H54 (cell line): ENCODE measurements at regions not wholly inside any gene's neighbourhood (a gene's known extent, or its start where the extent isn't known, plus 50 kb on each side); places are given as distances from the start of the nearest gene placed in this dataset.
"Not testable (repeated sequence)": the region's sequence is repeated elsewhere in the genome, so short reads cannot be mapped to it uniquely, and the experiment has no call there.

Experiments used
- DNase-seq: peaks from one replicate; pipeline ENCODE4 v3.0.0; 2011; ENCODE audit warnings: low spot score, mixed read lengths; ENCODE audit not compliant: insufficient read length
- FAIRE-seq: peaks from 3 replicates; lab custom pipeline; 2011; peaks lifted over from hg19 to GRCh38; lab: Jason Lieb, UNC
- POLR2A ChIP-seq: IDR thresholded peaks from 2 replicates; pipeline ENCODE4 v1.6.1; 2011; ENCODE audit warnings: low read depth, mild to moderate bottlenecking, low read length

- DNase-seq (no peak), FAIRE-seq (no peak)
- no peak for TF ChIP-seq POLR2A
Observed at GRCh38 chr10:107544706-107545520, 380.4 kb upstream of the SORCS1 start.

- no peak for FAIRE-seq
- DNase-seq = no peak
- no peak for TF ChIP-seq POLR2A
Observed at GRCh38 chr10:107542607-107543006, 378.1 kb upstream of the SORCS1 start.

DNA sequence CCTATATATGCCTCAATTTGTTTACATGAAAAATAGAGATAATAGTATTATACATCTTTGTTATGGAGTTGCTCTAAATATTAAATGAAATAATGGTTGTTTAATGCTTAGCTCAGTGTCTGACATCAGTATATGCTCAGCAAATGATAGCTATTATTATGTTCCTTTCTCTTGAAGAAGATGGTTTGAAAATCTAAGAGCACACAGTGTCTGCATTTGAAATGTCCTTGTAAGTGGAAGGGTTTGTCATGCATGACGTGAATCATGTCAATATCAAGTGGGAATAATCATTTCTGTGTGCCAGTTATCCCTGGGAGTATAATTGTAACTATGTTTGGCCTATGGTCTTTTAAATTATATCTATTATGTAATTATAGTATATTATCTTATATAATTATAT lies 377.5 kb upstream of the SORCS1 start:
- TF ChIP-seq POLR2A = no peak
- no peak for FAIRE-seq
- no peak for DNase-seq

GRCh38 chr10:107540981-107541380 lies 376.5 kb upstream of the SORCS1 start:
- no peak for FAIRE-seq
- TF ChIP-seq POLR2A = no peak
- no peak for DNase-seq

DNA sequence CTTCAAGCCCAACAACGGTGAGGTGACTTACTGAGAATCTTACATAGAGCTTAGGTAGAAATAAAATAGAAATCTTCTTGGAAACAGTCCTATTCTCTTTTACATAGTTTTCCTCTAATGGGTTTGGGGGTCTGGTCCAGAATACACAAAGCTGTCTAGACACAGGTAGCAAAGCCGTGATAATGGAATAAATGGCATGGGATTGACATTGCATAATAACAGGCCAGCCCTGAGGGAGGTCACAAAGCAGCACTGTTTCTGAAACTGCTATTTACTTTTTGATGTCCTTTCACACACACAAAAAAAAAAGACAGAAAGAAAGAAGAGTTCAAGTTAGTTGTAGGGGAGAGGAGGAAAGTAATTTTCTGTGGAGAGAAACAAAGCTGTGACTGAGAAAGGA lies 364.8 kb upstream of the SORCS1 start:
- no peak for TF ChIP-seq POLR2A
- DNase-seq (no peak), FAIRE-seq (no peak)

DNA sequence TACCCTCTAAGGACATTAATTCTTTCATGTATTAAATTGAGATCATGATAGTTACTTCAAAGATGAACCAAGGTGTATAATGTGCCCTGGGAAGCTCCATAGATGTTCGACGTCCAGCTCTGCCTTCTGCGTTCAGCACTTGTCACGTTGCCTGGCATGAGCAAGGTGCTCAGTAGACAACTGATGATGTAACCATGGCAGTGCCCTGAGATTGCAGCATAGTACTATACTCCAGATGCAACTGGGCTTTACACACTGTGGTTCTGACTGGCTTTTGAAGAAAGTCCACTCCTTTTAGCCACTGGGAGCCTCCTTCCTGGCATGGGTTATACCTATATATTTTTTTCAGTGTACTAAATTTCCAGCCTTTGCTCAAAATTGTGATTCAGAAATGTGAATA lies 355.8 kb upstream of the SORCS1 start:
- no peak for FAIRE-seq
- DNase-seq = no peak
- TF ChIP-seq POLR2A = no peak

DNA sequence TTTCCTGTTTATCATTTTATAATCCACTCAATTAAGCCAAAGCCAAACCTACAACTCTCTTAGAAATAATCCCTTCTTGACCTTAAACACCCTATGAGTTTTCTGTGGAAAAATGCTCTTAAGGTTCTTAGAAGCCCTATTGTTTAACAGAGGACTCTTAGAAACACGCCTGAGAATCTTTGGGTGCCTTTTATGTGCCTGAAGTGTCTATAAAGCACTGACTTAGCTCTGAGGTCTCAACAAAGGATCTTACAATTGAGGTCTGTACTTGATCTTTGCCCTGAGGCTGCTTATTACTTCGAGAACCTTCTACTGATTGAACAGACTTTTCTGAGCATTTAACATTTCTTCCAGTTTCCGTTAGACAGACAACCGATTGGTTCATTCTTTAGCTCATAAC lies 353.3 kb upstream of the SORCS1 start:
- TF ChIP-seq POLR2A = no peak

GRCh38 chr10:107516349-107516748 lies 351.8 kb upstream of the SORCS1 start:
- no peak for DNase-seq
- TF ChIP-seq POLR2A = no peak
- no peak for FAIRE-seq

More for the DNA sequence above, 353.3 kb upstream of the SORCS1 start:
- DNase-seq (no peak), FAIRE-seq (no peak)

- not testable (repeated sequence) for FAIRE-seq, DNase-seq
Observed at GRCh38 chr10:107504011-107504410, 339.5 kb upstream of the SORCS1 start.

DNA sequence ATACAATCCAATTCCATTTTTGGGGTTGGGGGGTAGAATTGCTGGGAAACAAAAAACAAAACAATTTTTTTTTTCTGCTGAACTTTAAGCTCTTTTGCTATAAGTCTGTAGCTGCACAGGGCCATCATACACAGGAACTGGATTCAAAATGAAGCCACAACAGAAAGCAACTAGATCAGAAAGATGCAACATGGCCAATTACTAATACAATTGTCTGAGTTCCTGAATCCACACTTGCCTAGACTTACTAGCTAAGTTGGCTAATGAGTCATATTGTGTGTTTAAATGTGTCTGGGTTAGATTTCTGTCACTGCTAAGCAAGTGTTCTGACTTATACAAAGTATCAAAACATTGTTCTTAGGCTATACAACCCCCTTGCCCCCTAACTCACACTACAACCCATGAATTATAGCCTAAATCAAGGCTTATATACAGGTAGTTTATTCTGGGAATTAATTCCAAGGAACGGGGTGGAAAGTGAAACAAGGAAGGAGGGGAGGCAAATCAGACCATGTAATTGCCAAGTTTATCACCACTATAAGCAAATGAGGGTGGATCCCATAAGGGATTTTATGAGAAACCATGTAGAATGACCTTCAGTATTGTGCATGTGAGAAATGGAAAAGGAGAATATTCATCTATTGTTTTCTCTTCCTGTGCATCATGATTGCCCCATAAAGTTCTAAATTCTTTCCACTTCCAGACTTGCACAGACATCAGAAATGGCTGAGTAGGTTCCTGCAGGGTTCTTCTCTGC lies 337.9 kb upstream of the SORCS1 start:
- TF ChIP-seq POLR2A = no peak
- FAIRE-seq (no peak), DNase-seq (no peak)

DNA sequence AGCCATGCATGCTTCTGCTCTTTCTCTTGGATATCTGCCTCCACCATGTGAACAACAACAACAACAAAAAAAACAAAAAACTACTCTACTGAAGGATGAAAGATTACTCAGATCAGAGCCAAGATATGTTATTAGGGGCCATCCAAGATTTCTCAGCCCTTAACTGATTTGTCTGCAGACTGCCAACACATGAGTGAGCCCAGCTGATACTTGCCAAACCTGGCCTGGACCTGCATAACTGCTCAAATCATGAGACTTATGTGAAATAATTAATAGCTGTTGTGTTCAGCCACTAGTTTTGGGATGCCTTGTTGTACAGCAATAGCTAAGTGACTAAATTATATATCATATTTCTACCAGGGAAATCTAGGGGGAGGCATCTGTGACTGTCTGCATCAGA lies 334.5 kb upstream of the SORCS1 start:
- TF ChIP-seq POLR2A = no peak
- no peak for FAIRE-seq
- DNase-seq = no peak

DNA sequence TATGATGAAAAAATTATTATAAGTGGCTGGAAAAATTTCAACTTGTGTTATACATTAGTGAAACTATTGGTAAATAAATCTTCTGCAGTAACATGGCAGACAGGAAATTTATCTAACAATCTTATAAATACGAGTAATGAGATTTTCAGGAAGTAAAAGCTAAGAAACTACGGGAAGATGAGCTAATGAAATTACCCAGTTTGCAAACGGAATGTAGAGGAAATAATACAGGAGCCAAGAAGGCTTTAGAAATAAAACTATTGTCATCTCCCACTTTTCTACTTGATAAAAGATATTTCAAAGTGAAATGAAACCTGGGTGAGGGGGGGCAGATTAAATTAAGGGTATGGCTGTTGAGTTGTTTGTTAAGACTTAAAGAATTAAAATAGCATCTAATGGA lies 332.5 kb upstream of the SORCS1 start:
- FAIRE-seq (no peak), DNase-seq (no peak)
- TF ChIP-seq POLR2A = no peak

DNA sequence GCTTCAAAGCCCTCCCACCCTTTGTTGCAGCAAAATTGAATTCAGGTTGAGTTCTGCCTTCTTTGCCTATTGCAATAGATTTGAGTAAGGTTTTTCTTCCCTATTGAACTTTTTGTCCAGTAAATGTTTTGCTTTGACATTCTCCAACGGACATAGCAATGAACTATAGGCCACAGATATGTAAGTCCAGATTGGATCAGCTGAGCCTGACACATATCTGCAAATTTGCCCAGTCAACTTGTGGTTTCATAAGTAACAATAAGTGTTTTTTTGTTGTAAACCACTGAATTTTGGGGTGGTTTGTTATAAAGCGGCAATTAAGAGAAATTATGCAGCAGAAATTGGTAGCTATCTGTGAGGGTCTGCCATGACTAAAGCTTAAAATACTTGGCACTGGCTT lies 332.1 kb upstream of the SORCS1 start:
- no peak for TF ChIP-seq POLR2A
- DNase-seq = no peak
- no peak for FAIRE-seq

DNA sequence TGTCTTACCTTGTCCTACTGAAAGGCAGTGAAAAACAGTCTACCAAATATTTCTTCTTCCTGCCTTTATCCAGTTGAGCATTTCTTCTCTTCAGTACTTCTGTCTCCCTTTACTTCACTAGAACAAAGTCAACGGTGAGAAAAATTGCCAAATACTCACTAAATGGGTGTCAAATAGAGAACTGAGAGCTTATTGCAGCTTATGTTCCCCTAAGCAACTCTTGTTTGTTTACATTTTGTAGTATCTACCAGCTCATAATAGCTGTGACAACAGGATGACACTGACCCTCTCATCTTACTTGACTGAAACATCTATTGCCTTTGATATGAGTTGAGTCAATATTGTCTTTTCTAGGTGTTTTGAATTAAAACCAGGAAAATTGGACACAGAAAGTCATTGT lies 327.9 kb upstream of the SORCS1 start:
- DNase-seq (no peak), FAIRE-seq (no peak)
- no peak for TF ChIP-seq POLR2A

DNA sequence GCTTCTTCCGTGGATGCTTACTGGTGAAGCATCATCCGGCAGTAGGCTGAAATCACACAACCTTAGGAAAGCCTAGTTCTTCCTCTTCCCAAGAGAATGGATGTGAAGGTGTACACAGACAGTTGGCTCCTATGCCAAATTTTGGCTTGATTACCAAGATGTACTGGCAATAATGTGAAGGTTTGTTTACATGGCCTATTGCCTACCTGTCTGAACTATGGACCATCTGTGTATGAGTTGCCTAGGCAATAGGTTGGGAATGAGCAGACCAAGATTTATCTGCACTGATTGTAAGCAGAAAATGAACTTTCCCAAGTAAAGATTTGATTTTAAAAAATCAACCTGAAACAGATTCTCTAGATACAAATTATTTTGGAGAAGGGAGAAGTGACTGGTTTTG lies 325.9 kb upstream of the SORCS1 start:
- TF ChIP-seq POLR2A = no peak
- DNase-seq (no peak), FAIRE-seq (no peak)
